ENCODE measurements at regions not wholly inside any gene's neighbourhood (a gene's known extent, or its start where the extent isn't known, plus 50 kb on each side); places are given as distances from the start of the nearest gene placed in this dataset.

DNA sequence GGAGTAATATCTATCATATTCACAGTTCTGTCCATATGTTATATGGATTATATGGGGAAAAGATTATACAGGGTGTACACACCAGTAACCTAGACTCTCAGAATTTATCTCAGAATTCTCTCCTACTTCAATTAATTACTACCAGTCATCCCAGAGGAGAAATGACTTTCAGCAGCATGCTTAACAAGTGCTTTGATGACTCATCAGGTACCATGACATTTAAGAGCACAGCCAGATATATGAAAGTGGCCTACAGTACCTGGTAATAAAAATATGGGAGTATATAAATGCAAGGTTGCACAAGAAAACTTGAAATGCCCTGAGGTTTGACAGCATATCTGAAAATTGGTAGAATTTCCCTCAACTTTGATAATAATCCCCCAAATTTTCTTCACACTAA is 1273.0 kb downstream of the OTOL1 start:
- DNase-seq (ENCODE audit: low read depth) (peak; percentile 0), FAIRE-seq (no peak)
- no peaks in the 10 kb centered on the region for H3K27me3 ChIP-seq (ENCODE audit: control insufficient read depth, insufficient read depth, low read length)
- no peak overlapping the region for H3K4me3 ChIP-seq (ENCODE audit: low read depth, low read length)
- TF ChIP-seq, protein P1, sequence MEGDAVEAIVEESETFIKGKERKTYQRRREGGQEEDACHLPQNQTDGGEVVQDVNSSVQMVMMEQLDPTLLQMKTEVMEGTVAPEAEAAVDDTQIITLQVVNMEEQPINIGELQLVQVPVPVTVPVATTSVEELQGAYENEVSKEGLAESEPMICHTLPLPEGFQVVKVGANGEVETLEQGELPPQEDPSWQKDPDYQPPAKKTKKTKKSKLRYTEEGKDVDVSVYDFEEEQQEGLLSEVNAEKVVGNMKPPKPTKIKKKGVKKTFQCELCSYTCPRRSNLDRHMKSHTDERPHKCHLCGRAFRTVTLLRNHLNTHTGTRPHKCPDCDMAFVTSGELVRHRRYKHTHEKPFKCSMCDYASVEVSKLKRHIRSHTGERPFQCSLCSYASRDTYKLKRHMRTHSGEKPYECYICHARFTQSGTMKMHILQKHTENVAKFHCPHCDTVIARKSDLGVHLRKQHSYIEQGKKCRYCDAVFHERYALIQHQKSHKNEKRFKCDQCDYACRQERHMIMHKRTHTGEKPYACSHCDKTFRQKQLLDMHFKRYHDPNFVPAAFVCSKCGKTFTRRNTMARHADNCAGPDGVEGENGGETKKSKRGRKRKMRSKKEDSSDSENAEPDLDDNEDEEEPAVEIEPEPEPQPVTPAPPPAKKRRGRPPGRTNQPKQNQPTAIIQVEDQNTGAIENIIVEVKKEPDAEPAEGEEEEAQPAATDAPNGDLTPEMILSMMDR (IDR thresholded peaks at IDR 0.05; ENCODE audit: insufficient read depth, low read length, severe bottlenecking) = no peak
- H3K36me3 ChIP-seq (ENCODE audit: control insufficient read depth, insufficient read depth, low read length) = no peaks in the 10 kb centered on the region

DNA sequence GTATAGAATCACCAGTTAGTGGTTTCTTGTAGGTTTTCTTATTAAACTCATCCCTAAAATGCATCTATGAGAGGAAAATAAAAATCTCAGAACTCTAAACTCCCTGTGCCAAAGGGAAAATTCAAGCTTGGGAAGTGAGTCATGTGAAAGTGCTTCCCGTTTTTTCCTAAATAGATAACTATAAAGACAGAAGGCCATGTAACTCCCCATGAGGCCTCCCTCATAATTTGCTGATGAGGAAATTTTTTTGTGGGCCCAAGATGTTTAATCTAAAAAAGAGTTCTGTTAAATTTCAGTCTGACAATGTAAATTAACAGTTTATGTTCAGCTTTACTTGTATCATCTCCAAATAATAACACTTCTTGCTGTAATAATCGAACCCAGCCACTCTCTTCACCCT is 1273.9 kb downstream of the OTOL1 start:
- no peak for DNase-seq (ENCODE audit: low read depth)
- no peak overlapping the region for H3K4me3 ChIP-seq (ENCODE audit: low read depth, low read length)
- no peaks in the 10 kb centered on the region for H3K27me3 ChIP-seq (ENCODE audit: control insufficient read depth, insufficient read depth, low read length)
- no peaks in the 10 kb centered on the region for H3K36me3 ChIP-seq (ENCODE audit: control insufficient read depth, insufficient read depth, low read length)
- FAIRE-seq = no peak
- TF ChIP-seq, protein P1 (IDR thresholded peaks at IDR 0.05; ENCODE audit: insufficient read depth, low read length, severe bottlenecking) = no peak

DNA sequence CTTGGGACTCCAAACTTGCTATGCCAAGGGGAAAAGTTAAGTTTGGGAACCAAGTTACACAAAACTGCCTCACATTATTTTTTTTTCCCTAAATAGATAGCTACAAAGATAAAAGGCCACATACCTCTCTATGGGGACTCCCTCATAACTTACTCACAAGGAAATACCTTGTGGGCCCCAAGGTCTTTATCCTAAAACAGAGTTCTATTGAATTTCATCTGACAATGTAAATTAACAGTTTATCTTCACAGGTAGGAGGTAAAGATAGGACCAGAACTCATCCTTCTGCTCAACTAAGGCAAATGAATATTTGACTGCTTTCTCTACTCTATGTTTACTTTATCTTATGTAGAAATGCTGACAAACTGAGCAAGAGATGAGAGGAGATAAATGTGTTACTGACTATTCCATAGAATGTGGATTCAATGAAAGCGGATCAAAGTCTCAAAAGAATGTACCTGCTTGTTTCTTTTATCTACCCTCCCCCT is 1278.0 kb downstream of the OTOL1 start:
- no peaks in the 10 kb centered on the region for H3K27me3 ChIP-seq (ENCODE audit: control insufficient read depth, insufficient read depth, low read length)
- DNase-seq (ENCODE audit: low read depth) (no peak), FAIRE-seq (no peak)
- TF ChIP-seq, protein P1 (IDR thresholded peaks at IDR 0.05; ENCODE audit: insufficient read depth, low read length, severe bottlenecking) = no peak
- H3K36me3 ChIP-seq (ENCODE audit: control insufficient read depth, insufficient read depth, low read length) = no peaks in the 10 kb centered on the region
- H3K4me3 ChIP-seq (ENCODE audit: low read depth, low read length) = no peak overlapping the region

DNA sequence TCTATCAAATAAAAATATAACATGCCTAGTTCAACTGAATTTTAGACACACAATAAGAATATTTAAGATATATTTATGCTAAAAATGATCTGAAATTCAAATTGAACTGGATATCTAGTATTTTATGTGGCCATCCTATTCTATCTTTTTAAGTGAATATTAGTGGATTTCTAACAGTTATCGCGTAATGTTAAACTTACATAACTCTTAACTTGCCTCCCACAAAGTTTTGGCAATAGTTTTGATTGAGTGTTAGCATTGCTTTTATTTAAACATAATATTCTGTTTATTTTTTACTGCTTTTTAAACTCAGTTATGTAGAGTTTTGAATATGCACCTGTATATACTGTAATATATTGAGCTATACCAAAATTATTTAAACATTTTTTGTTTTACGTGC is 1279.5 kb downstream of the OTOL1 start:
- H3K27me3 ChIP-seq (ENCODE audit: control insufficient read depth, insufficient read depth, low read length) = no peaks in the 10 kb centered on the region
- DNase-seq (ENCODE audit: low read depth) = no peak
- TF ChIP-seq, protein P1 (IDR thresholded peaks at IDR 0.05; ENCODE audit: insufficient read depth, low read length, severe bottlenecking) = no peak
- H3K36me3 ChIP-seq (ENCODE audit: control insufficient read depth, insufficient read depth, low read length) = no peaks in the 10 kb centered on the region
- FAIRE-seq = no peak
- no peak overlapping the region for H3K4me3 ChIP-seq (ENCODE audit: low read depth, low read length)

DNA sequence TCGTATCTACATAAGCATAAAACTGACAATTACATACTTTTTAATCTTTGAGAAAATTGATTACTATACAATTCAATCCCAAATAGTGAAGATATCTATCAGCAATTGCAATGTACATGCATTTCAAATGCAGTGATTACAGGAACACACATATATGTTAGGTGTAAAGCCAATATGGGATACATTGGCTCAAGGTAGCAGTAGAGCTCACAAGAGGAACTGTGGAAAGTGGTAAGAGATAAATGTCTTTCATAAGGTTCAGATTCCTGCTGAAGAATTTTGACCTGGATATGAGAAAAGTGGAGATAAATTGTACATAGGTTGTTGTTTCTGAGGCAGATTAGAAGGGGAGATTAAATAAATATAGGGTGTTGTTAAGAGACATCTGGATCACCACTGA is 1280.5 kb downstream of the OTOL1 start:
- Histone ChIP-seq H3K4me3 (ENCODE audit: low read depth, low read length) (no peak overlapping the region), H3K36me3 (ENCODE audit: control insufficient read depth, insufficient read depth, low read length) (no peaks in the 10 kb centered on the region), H3K27me3 (ENCODE audit: control insufficient read depth, insufficient read depth, low read length) (no peaks in the 10 kb centered on the region)
- FAIRE-seq = no peak
- no peak for DNase-seq (ENCODE audit: low read depth)
- TF ChIP-seq, protein P1 (IDR thresholded peaks at IDR 0.05; ENCODE audit: insufficient read depth, low read length, severe bottlenecking) = no peak

DNA sequence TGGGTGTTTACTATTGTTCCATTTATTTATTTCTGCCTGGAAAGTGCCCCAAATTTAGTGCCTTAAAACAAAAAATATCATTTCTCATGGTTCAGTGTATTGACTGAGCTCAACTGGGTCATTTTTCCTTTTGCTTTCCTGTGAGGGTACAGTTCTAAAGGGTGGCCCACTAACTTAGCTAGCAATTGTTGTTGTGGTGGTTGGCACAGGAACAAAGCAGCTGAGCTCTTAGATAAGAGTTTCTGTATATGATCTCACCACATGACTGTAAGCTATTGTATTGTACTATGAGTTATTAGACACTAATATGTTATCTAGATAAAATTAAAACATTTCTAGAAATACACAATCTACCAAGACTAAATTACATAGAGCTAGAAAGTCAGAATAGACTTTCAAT is 1283.7 kb downstream of the OTOL1 start:
- no peak for FAIRE-seq
- TF ChIP-seq, protein P1 (IDR thresholded peaks at IDR 0.05; ENCODE audit: insufficient read depth, low read length, severe bottlenecking) = no peak
- no peak overlapping the region for H3K4me3 ChIP-seq (ENCODE audit: low read depth, low read length)

More for the DNA sequence above, 1283.7 kb downstream of the OTOL1 start:
- DNase-seq (ENCODE audit: low read depth) = no peak
- Histone ChIP-seq H3K36me3 (ENCODE audit: control insufficient read depth, insufficient read depth, low read length) (no peaks in the 10 kb centered on the region), H3K27me3 (ENCODE audit: control insufficient read depth, insufficient read depth, low read length) (no peaks in the 10 kb centered on the region)
